Activated T-cell treated with anti-CD3 and anti-CD28 coated beads, Interleukin-2, amount 50 U/mL, for 4 hours (primary cell): ENCODE measurements at regions not wholly inside any gene's neighbourhood (a gene's known extent, or its start where the extent isn't known, plus 50 kb on each side); places are given as distances from the start of the nearest gene placed in this dataset.

Source experiments
- ATAC-seq, 2 donors: fragments of 200-7000 bp; cut with Tn5 transposase; one replicate each; pipeline ENCODE4 v1.10.0; 2021
- DNase-seq: peaks from one replicate; pipeline ENCODE4 v3.0.0-alpha.2; 2020
- H3K27me3 Mint-ChIP-seq: one replicate; pipeline ENCODE4 v1.8.0; 2021; ENCODE audit warnings: low read depth, mixed read lengths
- H3K36me3 Mint-ChIP-seq: one replicate; pipeline ENCODE4 v1.8.0; 2022; ENCODE audit warnings: mixed read lengths; ENCODE audit not compliant: insufficient read depth
- H3K4me1 Mint-ChIP-seq: one replicate; pipeline ENCODE4 v1.8.0; 2021; ENCODE audit warnings: low read depth, mixed read lengths
- H3K4me3 Mint-ChIP-seq: one replicate; pipeline ENCODE4 v1.8.0; 2021; ENCODE audit warnings: mild to moderate bottlenecking, moderate library complexity, mixed read lengths
- H3K9me3 Mint-ChIP-seq: one replicate; pipeline ENCODE4 v1.8.0; 2021; ENCODE audit warnings: mixed read lengths

GRCh38 chr6:14498748-14499147 is 381.2 kb downstream of the CD83 start:
- Mint-ChIP-seq H3K4me1 (no peaks in the 10 kb centered on the region), H3K27me3 (no peaks in the 10 kb centered on the region), H3K9me3 (peaks cover 6% of the 10 kb centered on the region), H3K4me3 (no peak overlapping the region), H3K36me3 (peaks cover 2% of the 10 kb centered on the region)
- DNase-seq, result no peak
- no peak for ATAC-seq

GRCh38 chr6:14499309-14499708 is 381.7 kb downstream of the CD83 start:
- no peak for ATAC-seq
- DNase-seq, result no peak
- H3K4me1 Mint-ChIP-seq, result no peaks in the 10 kb centered on the region
- peaks cover 2% of the 10 kb centered on the region for H3K36me3 Mint-ChIP-seq
- H3K4me3 Mint-ChIP-seq, result no peak overlapping the region
- no peaks in the 10 kb centered on the region for H3K27me3 Mint-ChIP-seq
- peaks cover 6% of the 10 kb centered on the region for H3K9me3 Mint-ChIP-seq

GRCh38 chr6:14499841-14500240 is 382.3 kb downstream of the CD83 start:
- ATAC-seq, result no peak
- no peak for DNase-seq
- no peaks in the 10 kb centered on the region for H3K27me3 Mint-ChIP-seq
- peaks cover 2% of the 10 kb centered on the region for H3K36me3 Mint-ChIP-seq
- H3K9me3 Mint-ChIP-seq, result peaks cover 6% of the 10 kb centered on the region
- H3K4me1 Mint-ChIP-seq, result no peaks in the 10 kb centered on the region
- no peak overlapping the region for H3K4me3 Mint-ChIP-seq

GRCh38 chr6:14500809-14501208 is 383.2 kb downstream of the CD83 start:
- Mint-ChIP-seq H3K36me3 (peaks cover 2% of the 10 kb centered on the region), H3K9me3 (peaks cover 6% of the 10 kb centered on the region), H3K4me1 (peaks cover 1% of the 10 kb centered on the region), H3K27me3 (no peaks in the 10 kb centered on the region), H3K4me3 (no peak overlapping the region)
- DNase-seq, result no peak
- no peak for ATAC-seq

GRCh38 chr6:14501240-14501639 is 383.7 kb downstream of the CD83 start:
- Mint-ChIP-seq H3K4me3 (no peak overlapping the region), H3K36me3 (peaks cover 2% of the 10 kb centered on the region), H3K27me3 (no peaks in the 10 kb centered on the region), H3K9me3 (peaks cover 3% of the 10 kb centered on the region), H3K4me1 (peaks cover 5% of the 10 kb centered on the region)
- ATAC-seq (no peak), DNase-seq (no peak)

- Mint-ChIP-seq H3K9me3 (no peaks in the 10 kb centered on the region), H3K4me1 (peaks cover 9% of the 10 kb centered on the region), H3K4me3 (no peak overlapping the region), H3K27me3 (no peaks in the 10 kb centered on the region), H3K36me3 (no peaks in the 10 kb centered on the region)
- DNase-seq (no peak), ATAC-seq (no peak)
Observed at GRCh38 chr6:14501914-14502313, 384.3 kb downstream of the CD83 start.

- ATAC-seq (no peak), DNase-seq (no peak)
- Mint-ChIP-seq H3K27me3 (no peaks in the 10 kb centered on the region), H3K4me3 (no peak overlapping the region), H3K4me1 (peaks cover 13% of the 10 kb centered on the region), H3K9me3 (no peaks in the 10 kb centered on the region), H3K36me3 (no peaks in the 10 kb centered on the region)
Observed at GRCh38 chr6:14502551-14502950, 385.0 kb downstream of the CD83 start.

GRCh38 chr6:14505401-14505800 is 387.8 kb downstream of the CD83 start:
- Mint-ChIP-seq H3K9me3 (no peaks in the 10 kb centered on the region), H3K4me3 (no peak overlapping the region), H3K27me3 (no peaks in the 10 kb centered on the region), H3K4me1 (peaks cover 13% of the 10 kb centered on the region), H3K36me3 (no peaks in the 10 kb centered on the region)
- DNase-seq (no peak), ATAC-seq (no peak)

GRCh38 chr6:14506656-14507246 is 389.2 kb downstream of the CD83 start:
- DNase-seq (no peak), ATAC-seq (no peak)
- Mint-ChIP-seq H3K36me3 (no peaks in the 10 kb centered on the region), H3K9me3 (no peaks in the 10 kb centered on the region), H3K27me3 (no peaks in the 10 kb centered on the region), H3K4me1 (peaks cover 13% of the 10 kb centered on the region), H3K4me3 (no peak overlapping the region)

GRCh38 chr6:14509120-14509519 is 391.5 kb downstream of the CD83 start:
- ATAC-seq (no peak), DNase-seq (no peak)
- H3K36me3 Mint-ChIP-seq, result no peaks in the 10 kb centered on the region
- peaks cover 15% of the 10 kb centered on the region for H3K4me1 Mint-ChIP-seq
- no peaks in the 10 kb centered on the region for H3K9me3 Mint-ChIP-seq
- no peaks in the 10 kb centered on the region for H3K27me3 Mint-ChIP-seq
- no peak overlapping the region for H3K4me3 Mint-ChIP-seq

GRCh38 chr6:14510038-14510437 is 392.5 kb downstream of the CD83 start:
- no peak overlapping the region for H3K4me3 Mint-ChIP-seq
- ATAC-seq (no peak), DNase-seq (no peak)
- H3K36me3 Mint-ChIP-seq, result no peaks in the 10 kb centered on the region
- H3K9me3 Mint-ChIP-seq, result no peaks in the 10 kb centered on the region
- no peaks in the 10 kb centered on the region for H3K27me3 Mint-ChIP-seq
- peaks cover 15% of the 10 kb centered on the region for H3K4me1 Mint-ChIP-seq

- Mint-ChIP-seq H3K27me3 (no peaks in the 10 kb centered on the region), H3K36me3 (no peaks in the 10 kb centered on the region), H3K4me1 (peaks cover 11% of the 10 kb centered on the region)
Observed at GRCh38 chr6:14511061-14511586, 393.6 kb downstream of the CD83 start.

GRCh38 chr6:14512246-14512645 is 394.7 kb downstream of the CD83 start:
- Mint-ChIP-seq H3K9me3 (no peaks in the 10 kb centered on the region), H3K4me3 (no peak overlapping the region), H3K4me1 (peaks cover 3% of the 10 kb centered on the region), H3K36me3 (no peaks in the 10 kb centered on the region), H3K27me3 (no peaks in the 10 kb centered on the region)
- DNase-seq, result no peak
- ATAC-seq, result no peak

More at GRCh38 chr6:14511061-14511586, 393.6 kb downstream of the CD83 start:
- no peaks in the 10 kb centered on the region for H3K9me3 Mint-ChIP-seq
- no peak overlapping the region for H3K4me3 Mint-ChIP-seq
- DNase-seq, result no peak
- ATAC-seq, result no peak

- DNase-seq (no peak), ATAC-seq (no peak)
- no peak overlapping the region for H3K4me3 Mint-ChIP-seq
- no peaks in the 10 kb centered on the region for H3K9me3 Mint-ChIP-seq
- no peaks in the 10 kb centered on the region for H3K36me3 Mint-ChIP-seq
- H3K4me1 Mint-ChIP-seq, result peaks cover 3% of the 10 kb centered on the region
- no peaks in the 10 kb centered on the region for H3K27me3 Mint-ChIP-seq
Observed at GRCh38 chr6:14513496-14514393, 396.2 kb downstream of the CD83 start.

- DNase-seq (no peak), ATAC-seq (no peak)
- H3K9me3 Mint-ChIP-seq, result peaks cover 6% of the 10 kb centered on the region
- H3K27me3 Mint-ChIP-seq, result no peaks in the 10 kb centered on the region
- H3K4me3 Mint-ChIP-seq, result no peak overlapping the region
- H3K4me1 Mint-ChIP-seq, result peaks cover 3% of the 10 kb centered on the region
- no peaks in the 10 kb centered on the region for H3K36me3 Mint-ChIP-seq
Observed at GRCh38 chr6:14516956-14517355, 399.4 kb downstream of the CD83 start.
